Retinal pigment epithelial cell (primary cell): ENCODE measurements at regions not wholly inside any gene's neighbourhood (a gene's known extent, or its start where the extent isn't known, plus 50 kb on each side); places are given as distances from the start of the nearest gene placed in this dataset.

Source experiments
- DNase-seq: peaks from one replicate; pipeline ENCODE4 v3.0.0-alpha.2; 2010; ENCODE audit warnings: low read depth
- H3K4me3 ChIP-seq: 2 replicates; pipeline ENCODE4 v1.5.1; 2011; ENCODE audit warnings: mild to moderate bottlenecking, low read length, control low read depth, moderate library complexity
- CTCF ChIP-seq: conservative IDR thresholded peaks from 2 replicates; pipeline ENCODE4 v1.5.1; 2011; ENCODE audit warnings: low read depth, low read length, control low read depth, inconsistent platforms

- DNase-seq, result no peak
- no peak for TF ChIP-seq CTCF
- no peak overlapping the region for H3K4me3 ChIP-seq
These were observed 143.9 kb downstream of the SOX3 start for GRCh38 chrX:140360924-140361323.

GRCh38 chrX:140360284-140360683 lies 144.6 kb downstream of the SOX3 start:
- no peak for TF ChIP-seq CTCF
- DNase-seq, result no peak
- H3K4me3 ChIP-seq, result no peak overlapping the region

- no peak for TF ChIP-seq CTCF
- no peak for DNase-seq
These were observed 148.9 kb downstream of the SOX3 start for GRCh38 chrX:140355922-140356321.

GRCh38 chrX:140355429-140355828 lies 149.4 kb downstream of the SOX3 start:
- no peak overlapping the region for H3K4me3 ChIP-seq
- DNase-seq, result no peak
- TF ChIP-seq CTCF, result no peak

More at GRCh38 chrX:140355922-140356321, 148.9 kb downstream of the SOX3 start:
- no peak overlapping the region for H3K4me3 ChIP-seq

- no peak for DNase-seq
- no peak overlapping the region for H3K4me3 ChIP-seq
- no peak for TF ChIP-seq CTCF
These were observed 150.3 kb downstream of the SOX3 start for GRCh38 chrX:140354431-140355120.

GRCh38 chrX:140346729-140347128 lies 158.1 kb downstream of the SOX3 start:
- DNase-seq, result no peak
- H3K4me3 ChIP-seq, result no peak overlapping the region
- no peak for TF ChIP-seq CTCF

GRCh38 chrX:140343226-140343868 lies 161.5 kb downstream of the SOX3 start:
- TF ChIP-seq CTCF, result no peak
- no peak overlapping the region for H3K4me3 ChIP-seq
- no peak for DNase-seq
